Ecto neural progenitor cell (in vitro differentiated cells): ENCODE measurements at regions not wholly inside any gene's neighbourhood (a gene's known extent, or its start where the extent isn't known, plus 50 kb on each side); places are given as distances from the start of the nearest gene placed in this dataset.
A peak's percentile ranks its signal among the peaks of the same experiment; 100 is the strongest.
"Not testable (repeated sequence)": the region's sequence is repeated elsewhere in the genome, so short reads cannot be mapped to it uniquely, and the experiment has no call there.

Experiments
- DNase-seq: peaks from one replicate; pipeline ENCODE4 v3.0.0-alpha.2; 2018; ENCODE audit warnings: low spot score

- no peak for DNase-seq
Measured at GRCh38 chr6:9020001-9020400, 584.7 kb upstream of the SLC35B3 start.

GRCh38 chr6:9009931-9010330 is 574.6 kb upstream of the SLC35B3 start:
- DNase-seq: no peak

- no peak for DNase-seq
Measured at GRCh38 chr6:9007027-9007426, 571.7 kb upstream of the SLC35B3 start.

- no peak for DNase-seq
Measured at GRCh38 chr6:9002833-9003232, 567.5 kb upstream of the SLC35B3 start.

- DNase-seq: no peak
Measured at GRCh38 chr6:8995156-8995555, 559.8 kb upstream of the SLC35B3 start.

- DNase-seq: no peak
Measured at GRCh38 chr6:8993111-8993510, 557.8 kb upstream of the SLC35B3 start.

GRCh38 chr6:8991844-8992243 is 556.5 kb upstream of the SLC35B3 start:
- DNase-seq: no peak

- DNase-seq: no peak
Measured at GRCh38 chr6:8990075-8990474, 554.7 kb upstream of the SLC35B3 start.

GRCh38 chr6:8983202-8983688 is 547.9 kb upstream of the SLC35B3 start:
- DNase-seq: peak; percentile 88

GRCh38 chr6:8982668-8983067 is 547.3 kb upstream of the SLC35B3 start:
- no peak for DNase-seq

- no peak for DNase-seq
Measured at GRCh38 chr6:8973395-8973794, 538.0 kb upstream of the SLC35B3 start.

- no peak for DNase-seq
Measured at GRCh38 chr6:8969747-8970146, 534.4 kb upstream of the SLC35B3 start.

GRCh38 chr6:8958894-8959511 is 523.7 kb upstream of the SLC35B3 start:
- no peak for DNase-seq

GRCh38 chr6:8953310-8953709 is 518.0 kb upstream of the SLC35B3 start:
- no peak for DNase-seq

- DNase-seq: no peak
Measured at GRCh38 chr6:8948733-8949132, 513.4 kb upstream of the SLC35B3 start.

GRCh38 chr6:8947900-8948299 is 512.6 kb upstream of the SLC35B3 start:
- DNase-seq: no peak

- no peak for DNase-seq
Measured at GRCh38 chr6:8944548-8944947, 509.2 kb upstream of the SLC35B3 start.

GRCh38 chr6:8943073-8943472 is 507.7 kb upstream of the SLC35B3 start:
- DNase-seq: no peak

GRCh38 chr6:8941577-8941976 is 506.2 kb upstream of the SLC35B3 start:
- DNase-seq: no peak

- no peak for DNase-seq
Measured at GRCh38 chr6:8940356-8940755, 505.0 kb upstream of the SLC35B3 start.

- DNase-seq: no peak
Measured at GRCh38 chr6:8939615-8940014, 504.3 kb upstream of the SLC35B3 start.

- no peak for DNase-seq
Measured at GRCh38 chr6:8934318-8934717, 499.0 kb upstream of the SLC35B3 start.

GRCh38 chr6:8930009-8930408 is 494.7 kb upstream of the SLC35B3 start:
- no peak for DNase-seq

GRCh38 chr6:8920244-8920643 is 484.9 kb upstream of the SLC35B3 start:
- not testable (repeated sequence) for DNase-seq
